Mucosa of rectum (tissue), 2 donors: ENCODE measurements at regions not wholly inside any gene's neighbourhood (a gene's known extent, or its start where the extent isn't known, plus 50 kb on each side); places are given as distances from the start of the nearest gene placed in this dataset.

Experiments used
- H3K27ac ChIP-seq, 2 donors: one replicate each; pipeline ENCODE4 v1.7.0; 2013; ENCODE audit warnings: inconsistent platforms in 2 of 2, low read depth in 2 of 2, low read length in 2 of 2
- H3K27me3 ChIP-seq, 2 donors: one replicate each; pipeline ENCODE4 v1.7.0; 2013; ENCODE audit warnings: low read length in 2 of 2; ENCODE audit not compliant: control insufficient read depth in 2 of 2, insufficient read depth in 2 of 2
- H3K36me3 ChIP-seq, 2 donors: one replicate each; pipeline ENCODE4 v1.7.0; 2013; ENCODE audit warnings: low read length in 2 of 2; ENCODE audit not compliant: control insufficient read depth in 2 of 2, insufficient read depth in 2 of 2
- H3K4me1 ChIP-seq, 2 donors: one replicate each; pipeline ENCODE4 v1.7.0; 2013; ENCODE audit warnings: low read length in 2 of 2, mild to moderate bottlenecking in 1 of 2; ENCODE audit not compliant: control insufficient read depth in 2 of 2, insufficient read depth in 2 of 2
- H3K4me3 ChIP-seq, 2 donors: one replicate each; pipeline ENCODE4 v1.7.0; 2013; ENCODE audit warnings: low read length in 2 of 2
- H3K9ac ChIP-seq, 2 donors: one replicate each; pipeline ENCODE4 v1.7.0; 2013; ENCODE audit warnings: low read length in 2 of 2, low read depth in 1 of 2, mild to moderate bottlenecking in 1 of 2
- H3K9me3 ChIP-seq, 2 donors: one replicate each; pipeline ENCODE4 v1.7.0; 2013; ENCODE audit warnings: low read length in 2 of 2; ENCODE audit not compliant: control insufficient read depth in 2 of 2
- donor health status: healthy.
- donor health status: Normal muscosa, but diverticular disease.

GRCh38 chr15:98485451-98485850, 162.9 kb upstream of the IGF1R start:
- H3K36me3 ChIP-seq: no peaks in the 10 kb centered on the region
- no peaks in the 10 kb centered on the region for H3K9me3 ChIP-seq
- H3K4me1 ChIP-seq: no peaks in the 10 kb centered on the region
- no peaks in the 10 kb centered on the region for H3K27me3 ChIP-seq
- H3K4me3 ChIP-seq: no peak overlapping the region
- H3K9ac ChIP-seq: no peak overlapping the region
- no peak overlapping the region for H3K27ac ChIP-seq

- H3K27ac ChIP-seq: no peak overlapping the region
- H3K9me3 ChIP-seq: no peaks in the 10 kb centered on the region
- no peaks in the 10 kb centered on the region for H3K4me1 ChIP-seq
- H3K36me3 ChIP-seq: no peaks in the 10 kb centered on the region
- no peaks in the 10 kb centered on the region for H3K27me3 ChIP-seq
- no peak overlapping the region for H3K9ac ChIP-seq
- no peak overlapping the region for H3K4me3 ChIP-seq
Observed at GRCh38 chr15:98493966-98494511, 154.3 kb upstream of the IGF1R start.

- H3K27me3 ChIP-seq: peaks cover 0 to 1% of the 10 kb centered on the region in 2 donors
- H3K4me1 ChIP-seq: no peaks in the 10 kb centered on the region
Observed at GRCh38 chr15:98501192-98501591, 147.1 kb upstream of the IGF1R start.

GRCh38 chr15:98501632-98502031, 146.7 kb upstream of the IGF1R start:
- H3K27me3 ChIP-seq: peaks cover 0 to 1% of the 10 kb centered on the region in 2 donors
- peaks cover 0 to 3% of the 10 kb centered on the region in 2 donors for H3K9me3 ChIP-seq
- no peak overlapping the region for H3K4me3 ChIP-seq
- H3K4me1 ChIP-seq: no peaks in the 10 kb centered on the region
- H3K9ac ChIP-seq: no peak overlapping the region
- H3K27ac ChIP-seq: no peak overlapping the region
- H3K36me3 ChIP-seq: no peaks in the 10 kb centered on the region

More at GRCh38 chr15:98501192-98501591, 147.1 kb upstream of the IGF1R start:
- Histone ChIP-seq H3K9me3 (peaks cover 0 to 3% of the 10 kb centered on the region in 2 donors), H3K4me3 (no peak overlapping the region), H3K27ac (no peak overlapping the region), H3K36me3 (no peaks in the 10 kb centered on the region), H3K9ac (no peak overlapping the region)

- Histone ChIP-seq H3K4me3 (no peak overlapping the region), H3K9me3 (peaks cover 0 to 3% of the 10 kb centered on the region in 2 donors), H3K27ac (no peak overlapping the region), H3K27me3 (peaks cover 0 to 1% of the 10 kb centered on the region in 2 donors), H3K4me1 (no peaks in the 10 kb centered on the region), H3K36me3 (no peaks in the 10 kb centered on the region), H3K9ac (no peak overlapping the region)
Observed at GRCh38 chr15:98503970-98504369, 144.4 kb upstream of the IGF1R start.

GRCh38 chr15:98504998-98505397, 143.3 kb upstream of the IGF1R start:
- Histone ChIP-seq H3K27ac (no peak overlapping the region), H3K9ac (no peak overlapping the region), H3K9me3 (peaks cover 0 to 3% of the 10 kb centered on the region in 2 donors), H3K27me3 (peaks cover 0 to 1% of the 10 kb centered on the region in 2 donors), H3K36me3 (no peaks in the 10 kb centered on the region), H3K4me3 (no peak overlapping the region), H3K4me1 (no peaks in the 10 kb centered on the region)

- Histone ChIP-seq H3K36me3 (no peaks in the 10 kb centered on the region), H3K9me3 (no peaks in the 10 kb centered on the region), H3K9ac (no peak overlapping the region), H3K27me3 (no peaks in the 10 kb centered on the region), H3K27ac (no peak overlapping the region), H3K4me1 (no peaks in the 10 kb centered on the region), H3K4me3 (no peak overlapping the region)
Observed at GRCh38 chr15:98505611-98506031, 142.7 kb upstream of the IGF1R start.

- H3K9ac ChIP-seq: no peak overlapping the region
- H3K27ac ChIP-seq: no peak overlapping the region
- H3K9me3 ChIP-seq: no peaks in the 10 kb centered on the region
- H3K4me1 ChIP-seq: no peaks in the 10 kb centered on the region
- H3K27me3 ChIP-seq: no peaks in the 10 kb centered on the region
- no peaks in the 10 kb centered on the region for H3K36me3 ChIP-seq
- no peak overlapping the region for H3K4me3 ChIP-seq
Observed at GRCh38 chr15:98506172-98506571, 142.2 kb upstream of the IGF1R start.

- no peaks in the 10 kb centered on the region for H3K36me3 ChIP-seq
Observed at GRCh38 chr15:98506711-98507110, 141.6 kb upstream of the IGF1R start.

GRCh38 chr15:98513428-98513986, 134.8 kb upstream of the IGF1R start:
- Histone ChIP-seq H3K4me1 (peaks cover 0 to 3% of the 10 kb centered on the region in 2 donors), H3K36me3 (no peaks in the 10 kb centered on the region), H3K9ac (no peak overlapping the region), H3K9me3 (no peaks in the 10 kb centered on the region), H3K27me3 (no peaks in the 10 kb centered on the region), H3K27ac (no peak overlapping the region), H3K4me3 (no peak overlapping the region)

More at GRCh38 chr15:98506711-98507110, 141.6 kb upstream of the IGF1R start:
- no peaks in the 10 kb centered on the region for H3K9me3 ChIP-seq
- no peaks in the 10 kb centered on the region for H3K4me1 ChIP-seq
- no peak overlapping the region for H3K9ac ChIP-seq
- no peak overlapping the region for H3K27ac ChIP-seq
- no peaks in the 10 kb centered on the region for H3K27me3 ChIP-seq
- H3K4me3 ChIP-seq: no peak overlapping the region
